GM23338 (cell line): ENCODE measurements at regions not wholly inside any gene's neighbourhood (a gene's known extent, or its start where the extent isn't known, plus 50 kb on each side); places are given as distances from the start of the nearest gene placed in this dataset.

Experiments used
- ATAC-seq: fragments of 200-7000 bp; cut with Tn5 transposase; 3 replicates; pipeline ENCODE4 v1.9.1; 2020
- DNase-seq: peaks from one replicate; pipeline ENCODE4 v3.0.0-alpha.2; 2015; ENCODE audit warnings: low spot score
- H2AFZ ChIP-seq: fragments of 200-600 bp; sonication (generic); 2 replicates; pipeline ENCODE4 v1.8.0; 2016; ENCODE audit warnings: antibody characterized with exemption, mild to moderate bottlenecking, moderate library complexity
- H3F3A ChIP-seq: fragments of 200-600 bp; sonication (generic); replicated peaks from 2 replicates; pipeline ENCODE4 v1.8.0; 2017; ENCODE audit warnings: antibody characterized with exemption, mixed run types, low read depth
- H3K27ac ChIP-seq: fragments of 200-600 bp; sonication (generic); 2 replicates; pipeline ENCODE4 v1.6.1; 2016; ENCODE audit warnings: low read depth
- H3K27me3 ChIP-seq: fragments of 200-600 bp; sonication (generic); 2 replicates; pipeline ENCODE4 v1.8.0; 2016; ENCODE audit warnings: mild to moderate bottlenecking, mixed run types, moderate library complexity; ENCODE audit not compliant: insufficient read depth
- H3K36me3 ChIP-seq: fragments of 200-600 bp; sonication (generic); 2 replicates; pipeline ENCODE4 v1.8.0; 2016; ENCODE audit warnings: mild to moderate bottlenecking; ENCODE audit not compliant: insufficient read depth
- H3K4me1 ChIP-seq: fragments of 200-600 bp; sonication (generic); 2 replicates; pipeline ENCODE4 v1.8.0; 2016; ENCODE audit warnings: mild to moderate bottlenecking, moderate library complexity; ENCODE audit not compliant: insufficient read depth
- H3K4me2 ChIP-seq: fragments of 200-600 bp; sonication (generic); 2 replicates; pipeline ENCODE4 v1.7.1; 2017; ENCODE audit warnings: mixed run types
- H3K4me3 ChIP-seq: fragments of 200-600 bp; sonication (generic); 2 replicates; pipeline ENCODE4 v1.6.1; 2016; ENCODE audit warnings: mixed run types
- H3K79me2 ChIP-seq: fragments of 200-600 bp; sonication (generic); replicated peaks from 2 replicates; pipeline ENCODE4 v1.8.0; 2017; ENCODE audit warnings: mild to moderate bottlenecking; ENCODE audit not compliant: insufficient read depth
- H3K9me2 ChIP-seq: fragments of 200-600 bp; sonication (generic); 2 replicates; pipeline ENCODE4 v1.8.0; 2017; ENCODE audit not compliant: insufficient read depth
- H4K20me1 ChIP-seq: fragments of 200-600 bp; sonication (generic); replicated peaks from 2 replicates; pipeline ENCODE4 v1.8.0; 2017; ENCODE audit warnings: mild to moderate bottlenecking; ENCODE audit not compliant: insufficient read depth
- H3K27ac Mint-ChIP-seq: 2 replicates; pipeline ENCODE4 v1.8.0; 2020; ENCODE audit warnings: inconsistent platforms, mild to moderate bottlenecking, moderate library complexity, mixed read lengths
- H3K27me3 Mint-ChIP-seq: 3 replicates; pipeline ENCODE4 v1.8.0; 2022; ENCODE audit warnings: low read depth, mild to moderate bottlenecking, moderate library complexity, mixed read lengths, inconsistent platforms; ENCODE audit not compliant: insufficient read depth, poor library complexity
- H3K36me3 Mint-ChIP-seq: 3 replicates; pipeline ENCODE4 v1.8.0; 2021; ENCODE audit warnings: low read depth, mild to moderate bottlenecking, inconsistent platforms, moderate library complexity, mixed read lengths
- H3K4me1 Mint-ChIP-seq: 3 replicates; pipeline ENCODE4 v1.8.0; 2020; ENCODE audit warnings: mild to moderate bottlenecking, inconsistent platforms, mixed read lengths
- H3K4me3 Mint-ChIP-seq: 3 replicates; pipeline ENCODE4 v1.8.0; 2021; ENCODE audit warnings: moderate library complexity, mild to moderate bottlenecking, inconsistent platforms, mixed read lengths
- H3K9me3 Mint-ChIP-seq: 3 replicates; pipeline ENCODE4 v1.8.0; 2020; ENCODE audit warnings: moderate library complexity, mild to moderate bottlenecking, inconsistent platforms, mixed read lengths
- CREB1 ChIP-seq: fragments of 250-450 bp; sonication (Bioruptor Pico); IDR thresholded peaks from 2 replicates; pipeline ENCODE4 v1.5.0; 2020; ENCODE audit warnings: low read depth, mild to moderate bottlenecking, moderate library complexity
- CTCF ChIP-seq, 2 experiments: fragments of 200-600 bp in 1 of 2; sonication (generic) in 1 of 2; conservative IDR thresholded peaks; 2 replicates each; pipeline versions ENCODE4 v1.5.1 to v1.6.1; 2016 to 2017; ENCODE audit warnings: antibody characterized with exemption in 2 of 2, low read depth in 2 of 2, mild to moderate bottlenecking in 2 of 2, moderate library complexity in 1 of 2
- ETS1 ChIP-seq: IDR thresholded peaks from 2 replicates; pipeline ENCODE4 v1.6.1; 2016; ENCODE audit warnings: antibody characterized with exemption
- EZH2 ChIP-seq: fragments of 200-600 bp; sonication (generic); IDR thresholded peaks from one replicate; pipeline ENCODE4 v1.8.0; 2017; ENCODE audit warnings: antibody characterized with exemption, mild to moderate bottlenecking, low read depth; ENCODE audit not compliant: unreplicated experiment
- EZH2phosphoT487 ChIP-seq: fragments of 200-600 bp; sonication (generic); IDR thresholded peaks from one replicate; pipeline ENCODE4 v1.8.1; 2018; ENCODE audit warnings: antibody characterized with exemption; ENCODE audit not compliant: unreplicated experiment
- JUNB ChIP-seq: IDR thresholded peaks from one replicate; pipeline ENCODE4 v1.6.1; 2016; ENCODE audit warnings: antibody characterized with exemption; ENCODE audit not compliant: unreplicated experiment
- NANOG ChIP-seq: IDR thresholded peaks from 2 replicates; pipeline ENCODE4 v1.6.1; 2016; ENCODE audit warnings: antibody characterized with exemption, borderline replicate concordance
- POLR2AphosphoS5 ChIP-seq: IDR thresholded peaks from 2 replicates; pipeline ENCODE4 v1.6.1; 2016; ENCODE audit warnings: antibody characterized with exemption, low read depth
- STAT1 ChIP-seq: IDR thresholded peaks from one replicate; pipeline ENCODE4 v1.6.1; 2016; ENCODE audit warnings: antibody characterized with exemption; ENCODE audit not compliant: unreplicated experiment
- ZNF114 ChIP-seq: fragments of 250-450 bp; sonication (Bioruptor Pico); IDR thresholded peaks from 2 replicates; pipeline ENCODE4 v1.5.0; 2020; ENCODE audit warnings: mild to moderate bottlenecking, moderate library complexity
- ZNF331 ChIP-seq: fragments of 250-450 bp; sonication (Bioruptor Pico); IDR thresholded peaks from 2 replicates; pipeline ENCODE4 v1.5.0; 2020; ENCODE audit warnings: low read depth, mild to moderate bottlenecking, moderate library complexity
- ZNF462 ChIP-seq: fragments of 250-450 bp; sonication (Bioruptor Pico); IDR thresholded peaks from 2 replicates; pipeline ENCODE4 v1.5.0; 2020; ENCODE audit warnings: mild to moderate bottlenecking, moderate library complexity
- TF ChIP-seq, protein P1 (sequence below): IDR thresholded peaks from one replicate; pipeline ENCODE4 v1.6.1; 2018; ENCODE audit warnings: antibody characterized with exemption; ENCODE audit not compliant: unreplicated experiment

GRCh38 chr11:69384251-69385143, 90.5 kb downstream of the MYEOV start:
- no peak overlapping the region for H2AFZ ChIP-seq
- H3K27ac ChIP-seq, result no peak overlapping the region
- no peaks in the 10 kb centered on the region for H4K20me1 ChIP-seq
- 0 out of 2 replicates have a peak, but pooled peaks cover 5% of the 10 kb centered on the region for H3K36me3 ChIP-seq
- ATAC-seq, result no peak
- no peaks in the 10 kb centered on the region for H3F3A ChIP-seq
- no peak overlapping the region for H3K4me3 ChIP-seq
- no peak overlapping the region for H3K4me2 ChIP-seq
- DNase-seq, result no peak
- no peaks in the 10 kb centered on the region for H3K4me1 Mint-ChIP-seq
- H3K27ac Mint-ChIP-seq, result no peak overlapping the region
- H3K79me2 ChIP-seq, result no peaks in the 10 kb centered on the region
- no peaks in the 10 kb centered on the region for H3K4me1 ChIP-seq
- H3K4me3 Mint-ChIP-seq, result no peak overlapping the region
- H3K36me3 Mint-ChIP-seq, result peaks cover 8% of the 10 kb centered on the region; the same call in 1 of the 3 replicates
- H3K9me3 Mint-ChIP-seq, result peaks cover 23% of the 10 kb centered on the region
- peaks cover 6% of the 10 kb centered on the region for H3K27me3 Mint-ChIP-seq
- no peaks in the 10 kb centered on the region for H3K27me3 ChIP-seq
- H3K9me2 ChIP-seq, result no peaks in the 10 kb centered on the region
- no peak for TF ChIP-seq POLR2AphosphoS5
- TF ChIP-seq EZH2, result no peak
- TF ChIP-seq ZNF331 (CRISPR knock-in tag), result no peak
- TF ChIP-seq ZNF114 (CRISPR knock-in tag), result no peak
- TF ChIP-seq JUNB, result no peak
- no peak for TF ChIP-seq ZNF462
- no peak for TF ChIP-seq ETS1
- no peak for TF ChIP-seq NANOG
- TF ChIP-seq, protein P1, sequence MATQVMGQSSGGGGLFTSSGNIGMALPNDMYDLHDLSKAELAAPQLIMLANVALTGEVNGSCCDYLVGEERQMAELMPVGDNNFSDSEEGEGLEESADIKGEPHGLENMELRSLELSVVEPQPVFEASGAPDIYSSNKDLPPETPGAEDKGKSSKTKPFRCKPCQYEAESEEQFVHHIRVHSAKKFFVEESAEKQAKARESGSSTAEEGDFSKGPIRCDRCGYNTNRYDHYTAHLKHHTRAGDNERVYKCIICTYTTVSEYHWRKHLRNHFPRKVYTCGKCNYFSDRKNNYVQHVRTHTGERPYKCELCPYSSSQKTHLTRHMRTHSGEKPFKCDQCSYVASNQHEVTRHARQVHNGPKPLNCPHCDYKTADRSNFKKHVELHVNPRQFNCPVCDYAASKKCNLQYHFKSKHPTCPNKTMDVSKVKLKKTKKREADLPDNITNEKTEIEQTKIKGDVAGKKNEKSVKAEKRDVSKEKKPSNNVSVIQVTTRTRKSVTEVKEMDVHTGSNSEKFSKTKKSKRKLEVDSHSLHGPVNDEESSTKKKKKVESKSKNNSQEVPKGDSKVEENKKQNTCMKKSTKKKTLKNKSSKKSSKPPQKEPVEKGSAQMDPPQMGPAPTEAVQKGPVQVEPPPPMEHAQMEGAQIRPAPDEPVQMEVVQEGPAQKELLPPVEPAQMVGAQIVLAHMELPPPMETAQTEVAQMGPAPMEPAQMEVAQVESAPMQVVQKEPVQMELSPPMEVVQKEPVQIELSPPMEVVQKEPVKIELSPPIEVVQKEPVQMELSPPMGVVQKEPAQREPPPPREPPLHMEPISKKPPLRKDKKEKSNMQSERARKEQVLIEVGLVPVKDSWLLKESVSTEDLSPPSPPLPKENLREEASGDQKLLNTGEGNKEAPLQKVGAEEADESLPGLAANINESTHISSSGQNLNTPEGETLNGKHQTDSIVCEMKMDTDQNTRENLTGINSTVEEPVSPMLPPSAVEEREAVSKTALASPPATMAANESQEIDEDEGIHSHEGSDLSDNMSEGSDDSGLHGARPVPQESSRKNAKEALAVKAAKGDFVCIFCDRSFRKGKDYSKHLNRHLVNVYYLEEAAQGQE, result no peak
- TF ChIP-seq CREB1, result no peak
- no peak for TF ChIP-seq STAT1
- TF ChIP-seq EZH2phosphoT487, result no peak
- TF ChIP-seq CTCF (conservative IDR thresholded peaks at IDR 0.05; ENCODE audit: low read depth in 2 of 2), result no peak
